HG03378 (cell line): ENCODE measurements at regions not wholly inside any gene's neighbourhood (a gene's known extent, or its start where the extent isn't known, plus 50 kb on each side); places are given as distances from the start of the nearest gene placed in this dataset.

ENCODE experiments used
- ATAC-seq: cut with Tn5 transposase; IDR thresholded peaks from one replicate; pipeline ENCODE4 v1.9.1; 2021; ENCODE audit warnings: mild to moderate bottlenecking, moderate library complexity; ENCODE audit not compliant: unreplicated experiment

DNA sequence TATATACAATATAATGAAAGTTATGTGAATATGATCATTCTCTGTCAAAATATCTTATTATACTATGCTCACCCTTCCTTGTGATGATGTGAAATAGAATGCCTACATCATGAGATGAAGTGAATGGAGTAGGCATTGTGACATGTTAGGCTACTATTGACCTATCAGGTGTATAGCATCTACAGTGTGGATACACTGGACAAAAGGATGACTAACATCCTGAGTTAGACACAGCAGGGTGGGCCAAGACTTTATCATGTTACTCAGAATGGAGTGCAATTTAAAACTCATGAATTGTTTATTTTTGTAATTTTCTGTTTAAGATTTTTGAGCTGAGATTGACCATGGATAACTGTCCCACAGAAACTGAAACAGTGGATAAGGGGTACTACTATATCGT, 53.4 kb upstream of the NAV3 start:
- ATAC-seq: no peak

DNA sequence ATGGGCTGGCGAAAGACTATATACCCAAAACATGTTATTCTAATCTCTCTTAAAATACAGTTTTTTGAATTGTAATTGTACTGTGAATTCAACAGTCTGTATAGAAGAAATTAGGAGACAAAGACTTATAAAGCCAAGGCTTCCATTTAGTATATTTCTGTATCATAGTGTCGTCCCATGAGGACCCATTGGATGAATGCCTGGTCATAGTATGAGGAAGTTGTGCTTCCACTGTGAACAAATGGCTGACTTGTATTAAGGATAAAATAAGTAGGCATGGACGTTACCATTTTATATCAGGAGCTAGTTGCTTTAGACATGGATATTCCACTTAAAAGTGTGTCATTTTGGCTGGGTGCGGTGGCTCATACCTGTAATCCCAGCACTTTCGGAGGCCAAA, 55.9 kb upstream of the NAV3 start:
- no peak for ATAC-seq

DNA sequence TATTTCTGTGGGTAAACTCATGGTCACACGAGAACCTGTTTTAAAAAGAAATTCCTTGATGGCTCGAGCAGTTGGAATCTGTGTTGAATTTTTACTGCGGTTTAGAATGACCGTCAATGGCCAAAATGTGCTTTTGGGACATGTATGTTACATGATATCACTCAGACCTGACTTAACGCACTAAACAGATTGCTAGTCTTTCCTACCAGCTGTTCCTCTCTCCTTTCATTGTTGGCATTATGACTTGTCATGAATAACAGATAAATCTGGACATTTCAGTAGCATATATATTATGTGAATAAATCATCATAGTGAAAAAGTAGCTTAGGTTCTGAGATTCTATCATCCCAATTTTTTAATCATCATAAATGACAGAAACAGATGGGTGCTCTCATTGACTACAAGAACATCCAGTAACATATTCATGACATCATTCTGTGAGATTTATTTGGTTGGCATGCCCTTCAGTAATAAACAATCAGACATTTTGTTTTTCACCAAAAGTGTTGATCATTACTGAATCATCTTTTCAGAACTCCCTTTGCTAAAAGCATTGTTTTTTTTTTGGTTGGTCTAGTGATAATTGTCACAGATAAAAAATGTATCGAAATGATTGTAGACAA, 57.9 kb upstream of the NAV3 start:
- no peak for ATAC-seq

GRCh38 chr12:77768558-77768957, 62.1 kb upstream of the NAV3 start:
- no peak for ATAC-seq

DNA sequence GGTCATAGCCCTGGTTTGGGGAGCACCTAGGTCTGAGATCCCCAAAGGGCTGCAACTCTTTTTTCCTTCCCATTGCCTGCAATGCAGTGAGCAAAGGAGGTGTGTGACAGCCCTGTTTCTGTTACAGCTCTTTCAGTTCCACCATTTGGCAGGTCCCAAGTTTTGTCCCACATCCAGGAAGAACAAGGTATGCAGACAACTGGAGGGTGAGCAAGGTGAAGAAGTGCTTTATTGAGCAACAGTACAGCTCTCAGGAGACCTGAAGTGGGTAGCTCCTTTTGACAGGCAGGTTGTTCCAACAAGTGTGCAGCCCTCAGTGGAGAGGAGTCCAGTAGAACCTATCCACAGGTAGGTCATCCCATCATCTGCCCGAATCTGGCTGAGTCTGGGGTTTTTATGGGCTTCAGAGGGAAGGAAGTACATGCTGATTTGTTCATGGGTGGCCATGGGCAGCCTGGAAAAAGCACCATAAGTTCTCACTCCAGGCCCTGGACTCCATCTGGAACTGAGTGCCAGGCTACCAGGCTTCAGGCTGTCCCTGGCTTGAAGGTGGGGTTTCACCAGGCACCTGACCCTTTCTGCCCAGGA, 62.8 kb upstream of the NAV3 start:
- no peak for ATAC-seq

DNA sequence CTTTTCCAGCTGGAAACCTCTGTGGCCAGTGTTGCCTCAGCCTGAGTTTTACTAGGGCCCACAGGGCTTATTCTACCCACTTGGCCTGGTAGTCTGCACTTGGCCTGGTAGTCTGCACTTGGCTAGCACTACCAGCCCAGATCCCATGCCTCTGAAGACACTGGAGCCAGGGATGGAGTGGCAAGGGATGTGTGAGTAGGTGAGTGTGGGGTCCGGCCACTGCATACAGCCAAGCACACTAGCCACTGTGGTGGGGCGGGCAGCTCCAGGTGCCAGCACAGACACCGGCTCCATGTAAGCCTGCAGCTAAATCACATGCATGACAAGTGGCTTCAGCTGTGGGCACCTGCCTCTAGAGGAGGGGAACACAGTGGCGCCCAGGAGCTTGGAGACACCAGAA, 63.4 kb upstream of the NAV3 start:
- no peak for ATAC-seq

DNA sequence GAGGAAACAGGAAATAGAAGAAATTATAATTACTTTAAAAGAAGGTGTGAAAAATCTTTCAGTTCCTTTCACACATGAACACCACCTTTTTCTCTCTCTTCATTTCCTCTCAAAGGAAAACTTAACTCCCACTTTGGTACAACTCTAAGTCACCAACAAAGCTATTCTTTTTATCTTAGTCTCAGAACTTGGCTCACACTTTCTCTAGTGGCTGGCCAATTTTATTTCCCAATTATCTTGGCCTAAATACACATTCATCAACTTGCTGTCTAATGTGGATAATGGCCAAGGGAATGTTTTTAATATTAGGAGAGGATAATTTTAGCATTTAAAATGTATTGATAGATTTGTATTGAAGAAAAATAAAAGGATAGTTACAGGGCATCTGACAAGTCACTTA, 64.5 kb upstream of the NAV3 start:
- ATAC-seq: no peak

DNA sequence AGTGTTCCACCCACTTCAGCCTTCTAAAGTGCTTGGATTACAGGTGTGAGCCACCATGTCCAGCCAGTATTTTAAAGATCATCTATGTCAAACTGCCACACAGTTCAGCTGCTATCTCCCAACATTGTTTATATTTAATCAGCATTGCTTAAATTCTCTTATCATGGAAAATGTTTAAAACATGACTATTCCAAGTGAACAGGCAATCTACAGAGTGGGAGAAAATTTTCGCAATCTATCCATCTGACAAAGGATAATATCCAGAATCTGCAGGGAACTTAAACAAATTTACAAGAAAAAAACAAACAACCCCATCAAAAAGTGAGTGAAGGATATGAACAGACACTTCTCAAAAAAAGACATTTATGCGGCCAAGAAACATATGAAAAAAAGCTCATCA, 69.4 kb upstream of the NAV3 start:
- no peak for ATAC-seq

GRCh38 chr12:77760271-77761025, 70.2 kb upstream of the NAV3 start:
- no peak for ATAC-seq

GRCh38 chr12:77754086-77754485, 76.6 kb upstream of the NAV3 start:
- no peak for ATAC-seq

DNA sequence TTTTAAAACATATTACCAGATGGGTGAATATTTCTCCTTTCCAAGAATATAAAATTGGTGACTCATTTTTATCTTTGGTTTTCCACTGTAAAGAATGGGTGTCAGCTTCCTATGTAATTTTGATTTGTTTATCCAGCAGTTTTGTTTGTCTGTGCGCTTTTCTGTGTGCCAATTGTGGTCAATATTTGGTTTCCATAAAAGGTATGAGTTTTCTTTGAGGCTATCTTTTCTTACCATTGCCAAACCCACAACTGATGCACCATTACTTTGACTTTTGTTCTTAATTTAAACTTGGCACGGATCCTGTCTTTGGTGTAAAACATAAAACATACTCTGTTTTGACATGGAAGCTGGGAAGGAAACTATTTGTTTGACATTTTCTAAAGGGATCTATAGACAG, 78.8 kb upstream of the NAV3 start:
- no peak for ATAC-seq

DNA sequence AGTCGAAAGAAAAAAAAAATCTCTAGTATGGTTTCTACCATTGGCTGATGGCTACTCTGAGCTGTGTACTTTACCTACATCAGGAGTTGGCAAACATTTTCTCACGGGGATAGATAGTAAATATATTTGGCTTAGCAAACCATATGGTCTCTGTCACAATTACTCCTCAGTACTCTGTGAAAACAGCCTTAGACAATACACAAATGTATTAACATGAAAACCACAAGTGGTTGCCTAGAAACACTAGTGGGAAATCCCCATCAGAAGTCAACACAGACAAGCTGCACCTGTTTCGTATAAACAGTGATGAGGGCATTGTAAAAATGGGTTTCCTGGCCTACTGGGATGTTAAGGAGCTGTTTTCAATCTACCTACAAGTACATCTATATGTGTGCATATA, 84.6 kb upstream of the NAV3 start:
- peak; percentile 100 for ATAC-seq

- ATAC-seq: no peak
These were observed 85.1 kb upstream of the NAV3 start for GRCh38 chr12:77745624-77746023.

GRCh38 chr12:77742631-77743030, 88.1 kb upstream of the NAV3 start:
- ATAC-seq: no peak

GRCh38 chr12:77741974-77742517, 88.6 kb upstream of the NAV3 start:
- ATAC-seq: no peak

DNA sequence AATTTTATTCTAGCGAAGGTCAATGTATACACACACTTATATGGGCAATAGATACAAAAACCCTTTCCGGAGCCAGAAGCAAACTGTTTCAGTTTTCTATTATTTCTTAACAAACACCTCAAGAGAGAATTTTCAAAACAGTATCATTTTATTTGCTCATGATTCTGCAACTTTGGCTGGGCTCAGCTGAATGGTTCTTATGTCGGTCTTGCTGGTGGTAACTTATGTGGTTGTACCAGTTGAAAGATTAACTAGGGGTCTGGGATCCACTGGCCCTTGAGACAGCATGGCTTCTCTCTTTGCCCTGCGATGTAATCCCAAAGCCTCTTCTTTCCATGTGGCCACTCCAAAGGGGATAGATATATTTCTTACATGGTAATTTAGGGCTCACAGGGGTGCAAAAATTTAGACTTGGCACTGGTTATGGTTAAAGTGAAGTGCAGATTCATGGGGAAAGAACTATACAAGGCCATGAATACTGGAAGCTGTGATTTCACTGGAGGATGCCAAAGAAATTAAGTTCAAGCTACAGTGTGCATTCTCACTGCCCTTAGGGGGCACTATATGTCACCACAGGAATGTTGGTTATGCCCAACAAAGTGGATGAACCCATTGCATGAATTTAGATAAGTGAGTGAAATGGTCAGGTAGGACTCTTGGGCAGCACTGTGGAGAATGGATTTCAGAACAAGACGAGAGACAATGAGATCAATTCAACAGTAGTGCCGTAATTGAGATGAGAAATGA, 94.3 kb upstream of the NAV3 start:
- ATAC-seq: no peak

GRCh38 chr12:77734214-77734883, 96.3 kb upstream of the NAV3 start:
- no peak for ATAC-seq

DNA sequence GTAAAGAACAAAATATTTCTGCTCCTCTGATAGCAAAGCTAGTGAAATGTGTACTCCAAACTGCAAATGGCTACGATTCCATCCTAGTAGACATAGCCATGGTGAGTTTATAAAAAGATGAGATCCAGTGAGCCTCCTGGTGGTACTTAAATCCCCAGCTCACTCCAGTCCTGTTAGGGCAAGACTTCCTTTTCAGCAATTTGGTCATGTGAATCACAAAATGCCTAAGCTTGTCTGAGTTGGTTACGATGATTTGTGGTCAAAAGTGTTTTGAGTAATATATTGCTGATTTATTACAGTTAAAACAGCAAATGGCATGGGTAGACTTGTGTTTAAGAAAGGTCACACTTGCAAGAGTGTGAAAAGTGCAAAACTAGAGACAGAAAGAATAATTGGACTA, 102.7 kb upstream of the NAV3 start:
- ATAC-seq: no peak

GRCh38 chr12:77727442-77728001, 103.2 kb upstream of the NAV3 start:
- no peak for ATAC-seq

- no peak for ATAC-seq
These were observed 105.1 kb upstream of the NAV3 start for GRCh38 chr12:77725611-77726010.
